Ovary (tissue), 3 donors: ENCODE measurements at regions not wholly inside any gene's neighbourhood (a gene's known extent, or its start where the extent isn't known, plus 50 kb on each side); places are given as distances from the start of the nearest gene placed in this dataset.

Experiments used
- CTCF ChIP-seq, 3 donors: fragments of 450-650 bp in 2 of 3; fragments of 200-600 bp in 1 of 3; IDR thresholded peaks; one replicate each; pipeline versions ENCODE4 v1.5.1 to v1.8.0; 2016 to 2022; ENCODE audit warnings: antibody characterized with exemption in 3 of 3, mild to moderate bottlenecking in 1 of 3
- EP300 ChIP-seq: sonication (generic); formaldehyde crosslinking; IDR thresholded peaks from one replicate; pipeline ENCODE4 v1.6.1; 2017; ENCODE audit warnings: antibody characterized with exemption
- POLR2A ChIP-seq: fragments of 450-650 bp; IDR thresholded peaks from one replicate; pipeline ENCODE4 v1.6.1; 2017; ENCODE audit warnings: antibody characterized with exemption, mild to moderate bottlenecking, moderate library complexity
- donor health status: DM: no; HTN: no; CAD: no.

GRCh38 chr6:90648873-90649272 lies 62.0 kb upstream of the MAP3K7 start:
- TF ChIP-seq CTCF (IDR thresholded peaks at IDR 0.05) (no peak), EP300 (no peak), POLR2A (no peak)
